BE2C (cell line): ENCODE measurements at regions not wholly inside any gene's neighbourhood (a gene's known extent, or its start where the extent isn't known, plus 50 kb on each side); places are given as distances from the start of the nearest gene placed in this dataset.

Experiments
- DNase-seq: peaks from one replicate; pipeline ENCODE4 v3.0.0-alpha.2; 2020
- H3K27me3 ChIP-seq: fragments of 250-450 bp; sonication (Bioruptor Pico); 2 replicates; pipeline ENCODE4 v1.5.1; 2020; ENCODE audit warnings: mild to moderate bottlenecking
- H3K36me3 ChIP-seq: fragments of 250-450 bp; sonication (Bioruptor Pico); 2 replicates; pipeline ENCODE4 v1.5.1; 2020; ENCODE audit warnings: mild to moderate bottlenecking
- H3K4me1 ChIP-seq: fragments of 250-450 bp; sonication (Bioruptor Pico); 2 replicates; pipeline ENCODE4 v1.5.1; 2020
- H3K4me3 ChIP-seq: 2 replicates; pipeline ENCODE4 v1.5.1; 2011; ENCODE audit warnings: low read depth, low read length
- H3K9me3 ChIP-seq: fragments of 250-450 bp; sonication (Bioruptor Pico); 2 replicates; pipeline ENCODE4 v1.5.1; 2020
- TF ChIP-seq, protein P1 (sequence below): IDR thresholded peaks from 2 replicates; pipeline ENCODE4 v1.5.1; 2012; ENCODE audit warnings: mild to moderate bottlenecking, low read depth, low read length

DNA sequence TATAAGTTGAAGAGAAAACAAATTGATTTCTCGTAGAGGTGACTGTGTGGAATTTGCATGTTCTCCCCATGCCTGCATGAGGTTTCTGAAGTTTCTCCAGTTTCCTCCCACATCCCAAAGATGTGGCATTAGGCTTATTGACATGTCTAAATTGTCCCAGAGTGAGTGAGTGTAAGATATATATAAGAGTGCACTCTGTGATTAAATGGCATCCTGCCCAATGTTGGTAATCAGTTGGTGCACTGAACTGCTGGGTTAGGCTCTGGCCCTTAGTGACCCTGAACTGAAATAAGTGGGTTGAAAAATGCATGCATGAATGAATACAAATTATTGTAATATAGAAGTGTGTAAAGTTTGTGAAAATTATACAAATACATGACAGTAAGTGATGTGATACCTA lies 1106.5 kb downstream of the TECRL start:
- no peak for DNase-seq
- Histone ChIP-seq H3K9me3 (no peaks in the 10 kb centered on the region), H3K27me3 (no peaks in the 10 kb centered on the region), H3K4me3 (no peak overlapping the region), H3K36me3 (no peaks in the 10 kb centered on the region), H3K4me1 (no peaks in the 10 kb centered on the region)
- TF ChIP-seq, protein P1, sequence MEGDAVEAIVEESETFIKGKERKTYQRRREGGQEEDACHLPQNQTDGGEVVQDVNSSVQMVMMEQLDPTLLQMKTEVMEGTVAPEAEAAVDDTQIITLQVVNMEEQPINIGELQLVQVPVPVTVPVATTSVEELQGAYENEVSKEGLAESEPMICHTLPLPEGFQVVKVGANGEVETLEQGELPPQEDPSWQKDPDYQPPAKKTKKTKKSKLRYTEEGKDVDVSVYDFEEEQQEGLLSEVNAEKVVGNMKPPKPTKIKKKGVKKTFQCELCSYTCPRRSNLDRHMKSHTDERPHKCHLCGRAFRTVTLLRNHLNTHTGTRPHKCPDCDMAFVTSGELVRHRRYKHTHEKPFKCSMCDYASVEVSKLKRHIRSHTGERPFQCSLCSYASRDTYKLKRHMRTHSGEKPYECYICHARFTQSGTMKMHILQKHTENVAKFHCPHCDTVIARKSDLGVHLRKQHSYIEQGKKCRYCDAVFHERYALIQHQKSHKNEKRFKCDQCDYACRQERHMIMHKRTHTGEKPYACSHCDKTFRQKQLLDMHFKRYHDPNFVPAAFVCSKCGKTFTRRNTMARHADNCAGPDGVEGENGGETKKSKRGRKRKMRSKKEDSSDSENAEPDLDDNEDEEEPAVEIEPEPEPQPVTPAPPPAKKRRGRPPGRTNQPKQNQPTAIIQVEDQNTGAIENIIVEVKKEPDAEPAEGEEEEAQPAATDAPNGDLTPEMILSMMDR, result no peak

DNA sequence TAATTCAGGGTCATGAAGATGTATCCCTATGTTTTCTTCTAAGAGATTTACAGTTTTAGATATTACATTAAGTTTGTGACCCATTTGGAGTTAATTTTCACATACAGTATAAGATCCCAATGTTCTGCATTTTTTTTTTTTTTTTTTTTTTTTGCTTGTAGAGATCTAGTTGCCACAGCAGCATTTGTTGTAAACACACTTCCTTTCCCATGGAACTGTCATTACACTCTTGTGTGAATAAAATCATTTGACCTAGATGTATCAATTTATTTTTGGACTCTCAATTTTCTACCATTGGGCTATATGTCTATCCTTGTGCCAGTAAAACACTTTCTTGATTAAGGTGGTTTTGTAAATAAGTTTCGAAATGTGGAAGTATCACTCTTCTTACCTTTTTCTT lies 1107.2 kb downstream of the TECRL start:
- TF ChIP-seq, protein P1, result no peak
- Histone ChIP-seq H3K27me3 (no peaks in the 10 kb centered on the region), H3K4me3 (no peak overlapping the region), H3K36me3 (no peaks in the 10 kb centered on the region), H3K4me1 (no peaks in the 10 kb centered on the region), H3K9me3 (no peaks in the 10 kb centered on the region)
- DNase-seq, result no peak

DNA sequence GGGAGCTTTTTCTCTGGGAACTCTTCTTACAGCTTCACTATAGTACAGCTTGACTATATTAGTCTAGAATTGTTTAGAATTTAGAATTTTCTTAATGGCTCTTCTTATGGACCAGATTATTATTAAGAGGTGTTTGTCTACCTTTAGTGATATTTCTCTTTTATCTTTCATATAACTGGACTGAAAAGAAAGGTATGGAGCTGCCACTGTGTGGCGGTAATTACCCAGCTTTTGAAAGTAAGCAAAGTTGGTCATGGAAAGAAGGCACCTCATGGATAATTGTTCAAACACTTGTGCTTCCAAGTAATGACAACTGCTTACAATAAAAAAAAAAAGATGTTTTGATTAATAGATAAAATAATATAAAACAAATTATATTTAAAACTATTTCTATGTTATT lies 1112.5 kb downstream of the TECRL start:
- H3K9me3 ChIP-seq, result no peaks in the 10 kb centered on the region
- TF ChIP-seq, protein P1, result peak; percentile 31
- H3K27me3 ChIP-seq, result no peaks in the 10 kb centered on the region
- no peaks in the 10 kb centered on the region for H3K36me3 ChIP-seq
- no peak overlapping the region for H3K4me3 ChIP-seq
- DNase-seq, result no peak
- H3K4me1 ChIP-seq, result no peaks in the 10 kb centered on the region

DNA sequence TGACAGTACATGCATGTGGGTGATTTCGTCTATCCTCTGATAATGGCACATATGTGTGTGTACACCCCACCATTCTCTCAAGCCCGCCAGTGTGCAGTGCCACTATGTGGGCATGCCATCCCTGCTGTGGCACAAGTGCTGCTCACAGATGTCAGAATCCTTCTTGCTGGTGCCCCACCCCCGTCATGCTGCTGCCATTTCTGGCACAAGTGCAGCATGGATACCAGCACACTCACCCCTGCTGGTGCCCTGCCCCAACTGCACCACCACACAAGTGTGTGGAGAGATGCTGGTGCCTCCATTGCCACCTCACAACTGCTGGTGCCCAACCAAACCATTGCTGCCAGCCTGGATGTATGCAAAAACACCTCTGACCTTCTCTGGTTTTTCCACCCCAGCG lies 1133.8 kb downstream of the TECRL start:
- Histone ChIP-seq H3K27me3 (no peaks in the 10 kb centered on the region), H3K4me3 (no peak overlapping the region), H3K9me3 (no peaks in the 10 kb centered on the region), H3K4me1 (no peaks in the 10 kb centered on the region), H3K36me3 (no peaks in the 10 kb centered on the region)
- TF ChIP-seq, protein P1, result no peak
- no peak for DNase-seq

DNA sequence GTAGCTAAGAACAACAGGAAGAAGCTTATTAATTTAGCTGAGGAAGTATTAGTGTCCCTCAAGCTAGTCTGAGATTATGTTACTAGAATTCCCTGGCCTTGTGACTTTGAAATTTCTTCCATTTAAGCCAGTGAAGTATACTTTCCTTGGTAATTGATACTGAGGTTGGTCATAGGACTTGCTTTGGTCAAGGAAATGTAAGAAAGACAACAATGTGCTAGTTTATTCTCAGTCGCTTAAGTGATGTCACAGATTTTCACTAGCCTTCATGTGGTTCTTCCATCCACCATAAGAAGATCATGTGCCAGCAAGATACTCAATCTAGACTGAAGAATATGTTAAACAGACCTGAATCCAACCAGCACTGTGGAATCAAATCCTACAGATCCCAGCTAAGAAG lies 1140.1 kb downstream of the TECRL start:
- H3K27me3 ChIP-seq, result no peaks in the 10 kb centered on the region
- H3K4me3 ChIP-seq, result no peak overlapping the region
- no peaks in the 10 kb centered on the region for H3K9me3 ChIP-seq
- H3K36me3 ChIP-seq, result no peaks in the 10 kb centered on the region
- H3K4me1 ChIP-seq, result no peaks in the 10 kb centered on the region
- TF ChIP-seq, protein P1, result no peak
- DNase-seq, result no peak

DNA sequence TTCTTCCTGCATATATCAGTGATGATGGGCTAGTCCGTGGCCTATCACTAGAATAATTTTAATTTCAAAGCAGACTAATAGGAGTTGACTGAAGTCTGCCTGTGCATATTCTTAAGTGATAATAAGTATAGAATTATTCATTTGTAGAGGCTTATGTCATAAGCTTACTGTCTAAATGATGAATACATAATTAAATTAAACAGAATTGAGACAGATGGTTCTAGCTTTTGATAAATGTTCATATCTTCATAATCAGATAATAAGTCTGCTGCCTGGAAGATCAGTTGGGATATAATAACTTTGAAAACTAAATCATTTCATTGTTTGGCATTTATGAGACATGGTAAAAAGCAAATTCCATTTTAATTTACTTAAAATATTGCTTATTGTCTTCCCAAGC lies 1175.6 kb downstream of the TECRL start:
- DNase-seq, result no peak
- Histone ChIP-seq H3K9me3 (no peaks in the 10 kb centered on the region), H3K27me3 (no peaks in the 10 kb centered on the region), H3K36me3 (no peaks in the 10 kb centered on the region), H3K4me3 (no peak overlapping the region), H3K4me1 (no peaks in the 10 kb centered on the region)
- TF ChIP-seq, protein P1, result no peak
